ENCODE measurements at regions not wholly inside any gene's neighbourhood (a gene's known extent, or its start where the extent isn't known, plus 50 kb on each side); places are given as distances from the start of the nearest gene placed in this dataset.

DNA sequence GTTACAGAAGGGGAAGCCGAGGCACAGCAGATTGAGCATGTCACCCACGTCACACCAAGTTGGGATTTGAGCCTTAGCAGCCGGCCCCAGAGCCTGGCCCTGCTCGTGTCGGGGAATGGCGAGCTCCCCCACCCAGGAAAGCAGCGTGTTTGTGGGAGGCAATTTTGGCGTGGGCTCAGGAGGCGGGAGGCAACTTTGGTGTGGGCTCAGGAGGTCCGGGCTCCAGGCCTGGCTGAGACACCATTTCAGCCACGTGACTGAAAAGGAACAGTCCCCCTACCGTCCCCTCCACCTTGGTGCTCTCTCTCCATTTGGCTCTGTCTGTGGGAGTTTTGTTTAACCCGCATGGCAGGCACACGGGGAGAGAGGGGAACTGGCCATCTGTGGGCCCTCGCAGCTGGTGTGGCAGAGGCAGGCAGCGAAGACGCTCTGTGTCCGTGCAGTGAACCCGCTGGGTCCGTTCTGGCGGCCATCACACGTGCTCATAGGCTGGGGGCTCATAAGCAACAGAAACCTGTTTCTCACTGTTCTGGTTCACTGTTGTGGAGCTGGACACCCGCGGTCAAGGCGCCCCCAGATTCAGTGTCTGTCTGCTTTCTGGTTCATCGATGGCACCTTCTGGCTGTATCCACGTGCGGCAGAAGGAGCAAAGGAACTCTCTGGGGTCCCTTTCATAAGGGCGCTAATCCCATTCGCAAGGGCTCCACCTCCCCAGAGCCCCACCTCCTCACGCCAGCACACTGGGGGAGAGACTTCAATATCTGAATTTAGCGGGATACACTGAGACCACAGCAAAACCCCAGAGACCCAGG is 110.2 kb downstream of the CRYAA start:
- Mint-ChIP-seq H3K36me3 (ENCODE audit: low read depth) (no peaks in the 10 kb centered on the region), H3K27ac (no peak overlapping the region), H3K4me3 (no peak overlapping the region), H3K27me3 (peaks cover 16% of the 10 kb centered on the region), H3K4me1 (peaks cover 4% of the 10 kb centered on the region), H3K9me3 (no peaks in the 10 kb centered on the region)
- intact Hi-C loops (cut with micrococcal nuclease) = no loop called here
- DNase-seq (no peak), ATAC-seq (ENCODE audit: low read depth) (no peak)
- ChIA-PET CTCF (no interaction called here), POLR2A (no interaction called here)
- TF ChIP-seq, protein P1, sequence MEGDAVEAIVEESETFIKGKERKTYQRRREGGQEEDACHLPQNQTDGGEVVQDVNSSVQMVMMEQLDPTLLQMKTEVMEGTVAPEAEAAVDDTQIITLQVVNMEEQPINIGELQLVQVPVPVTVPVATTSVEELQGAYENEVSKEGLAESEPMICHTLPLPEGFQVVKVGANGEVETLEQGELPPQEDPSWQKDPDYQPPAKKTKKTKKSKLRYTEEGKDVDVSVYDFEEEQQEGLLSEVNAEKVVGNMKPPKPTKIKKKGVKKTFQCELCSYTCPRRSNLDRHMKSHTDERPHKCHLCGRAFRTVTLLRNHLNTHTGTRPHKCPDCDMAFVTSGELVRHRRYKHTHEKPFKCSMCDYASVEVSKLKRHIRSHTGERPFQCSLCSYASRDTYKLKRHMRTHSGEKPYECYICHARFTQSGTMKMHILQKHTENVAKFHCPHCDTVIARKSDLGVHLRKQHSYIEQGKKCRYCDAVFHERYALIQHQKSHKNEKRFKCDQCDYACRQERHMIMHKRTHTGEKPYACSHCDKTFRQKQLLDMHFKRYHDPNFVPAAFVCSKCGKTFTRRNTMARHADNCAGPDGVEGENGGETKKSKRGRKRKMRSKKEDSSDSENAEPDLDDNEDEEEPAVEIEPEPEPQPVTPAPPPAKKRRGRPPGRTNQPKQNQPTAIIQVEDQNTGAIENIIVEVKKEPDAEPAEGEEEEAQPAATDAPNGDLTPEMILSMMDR (IDR thresholded peaks at IDR 0.05) = no peak

DNA sequence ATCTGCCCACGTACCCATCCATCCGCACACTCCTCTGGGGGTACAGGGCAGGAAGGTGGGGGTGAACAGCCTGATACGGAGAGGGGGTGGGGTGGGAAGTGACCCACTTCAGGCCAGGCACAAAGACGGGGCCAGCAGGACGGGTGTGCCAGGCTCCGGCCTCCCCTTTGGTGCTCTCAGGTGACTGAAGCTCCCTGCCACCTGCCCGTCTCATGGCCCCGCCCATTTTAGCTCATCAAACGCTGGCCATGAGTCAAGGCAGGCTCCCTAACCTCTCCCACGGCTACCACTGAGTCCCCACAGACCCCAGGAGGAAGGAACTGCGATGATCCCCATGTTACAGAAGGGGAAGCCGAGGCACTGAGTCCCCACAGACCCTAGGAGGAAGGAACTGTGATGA is 109.6 kb downstream of the CRYAA start:
- ATAC-seq (ENCODE audit: low read depth) (no peak), DNase-seq (no peak)
- TF ChIP-seq, protein P1 (IDR thresholded peaks at IDR 0.05) = no peak
- ChIA-PET CTCF (no interaction called here), POLR2A (no interaction called here)
- Mint-ChIP-seq H3K27me3 (peaks cover 17% of the 10 kb centered on the region), H3K27ac (no peak overlapping the region), H3K4me1 (peaks cover 4% of the 10 kb centered on the region), H3K4me3 (no peak overlapping the region), H3K9me3 (no peaks in the 10 kb centered on the region), H3K36me3 (ENCODE audit: low read depth) (no peaks in the 10 kb centered on the region)
- intact Hi-C loops (cut with micrococcal nuclease) = no loop called here

DNA sequence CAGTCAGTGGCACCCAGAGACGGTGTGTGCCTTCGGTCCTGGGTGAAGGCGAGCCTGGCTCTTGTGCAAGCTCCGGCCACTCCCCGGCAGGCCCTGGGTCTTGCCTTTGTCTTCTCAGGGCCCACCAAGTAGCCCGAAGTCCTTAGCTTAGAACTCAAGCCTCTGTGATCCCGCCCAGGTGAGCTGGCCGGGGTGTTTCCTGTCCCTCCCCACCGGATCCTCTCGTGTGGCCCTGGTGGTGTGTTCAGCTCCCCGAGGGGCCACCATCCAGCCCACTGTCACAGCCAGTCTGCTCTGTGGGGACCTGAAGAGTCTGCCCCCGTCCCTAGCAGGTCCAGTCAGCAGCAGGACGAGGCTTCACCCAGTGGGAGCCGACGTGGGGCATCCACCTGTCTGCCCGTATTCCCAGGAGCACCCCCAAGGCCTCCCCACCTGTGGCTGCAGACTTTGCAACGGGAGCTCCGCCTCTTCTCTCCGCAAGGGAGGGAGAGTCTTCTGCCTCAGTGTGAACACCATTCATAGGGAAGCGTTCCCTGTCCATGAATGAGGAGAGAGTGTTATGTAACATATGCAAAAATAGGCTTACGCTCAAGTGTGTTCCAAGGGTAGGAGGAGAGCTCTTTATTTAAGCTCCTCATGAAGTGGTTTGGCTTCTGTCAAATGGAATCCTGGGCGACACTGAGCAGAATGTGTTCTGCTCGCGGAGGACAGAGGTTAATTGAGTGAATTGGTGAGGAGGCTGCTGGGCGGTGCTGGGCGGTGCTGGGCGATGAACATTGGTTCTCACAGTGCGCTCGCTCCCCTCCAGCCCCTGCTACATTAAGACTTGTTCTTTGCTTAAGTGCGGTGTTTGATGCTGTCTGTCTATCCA is 108.9 kb downstream of the CRYAA start:
- H3K4me3 Mint-ChIP-seq = no peak overlapping the region
- TF ChIP-seq, protein P1 (IDR thresholded peaks at IDR 0.05) = no peak
- intact Hi-C loops (cut with micrococcal nuclease) = no loop called here
- no peak for DNase-seq
- H3K36me3 Mint-ChIP-seq (ENCODE audit: low read depth) = no peaks in the 10 kb centered on the region
- H3K9me3 Mint-ChIP-seq = no peaks in the 10 kb centered on the region
- no peak for ATAC-seq (ENCODE audit: low read depth)
- peaks cover 4% of the 10 kb centered on the region for H3K4me1 Mint-ChIP-seq
- ChIA-PET POLR2A (no interaction called here), CTCF (no interaction called here)
- H3K27me3 Mint-ChIP-seq = peaks cover 17% of the 10 kb centered on the region
- H3K27ac Mint-ChIP-seq = no peak overlapping the region

DNA sequence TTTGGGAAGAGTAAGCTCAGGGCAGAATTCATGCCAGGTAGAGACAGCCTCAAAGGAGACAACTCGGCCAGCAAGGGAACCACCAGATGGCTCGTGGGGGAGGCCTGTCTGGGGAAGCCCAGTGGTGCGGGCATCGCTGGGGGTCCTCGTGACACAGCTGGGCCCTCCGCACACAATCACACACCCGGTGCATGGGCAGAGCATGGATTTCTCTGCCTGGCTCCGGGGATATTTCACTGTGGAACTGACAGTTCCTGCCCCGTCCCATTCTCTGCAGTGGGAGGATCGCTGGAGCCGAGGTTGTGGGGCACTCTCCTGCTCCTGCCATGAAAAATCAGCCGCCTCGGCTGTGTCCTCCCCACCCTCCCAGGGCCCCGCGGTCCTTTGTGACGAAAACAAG is 108.0 kb downstream of the CRYAA start:
- DNase-seq (no peak), ATAC-seq (ENCODE audit: low read depth) (no peak)
- no peaks in the 10 kb centered on the region for H3K9me3 Mint-ChIP-seq
- no peak overlapping the region for H3K4me3 Mint-ChIP-seq
- H3K27me3 Mint-ChIP-seq = peaks cover 20% of the 10 kb centered on the region
- peaks cover 4% of the 10 kb centered on the region for H3K4me1 Mint-ChIP-seq
- CTCF ChIA-PET = no interaction called here
- no peak overlapping the region for H3K27ac Mint-ChIP-seq
- POLR2A ChIA-PET = no interaction called here
- TF ChIP-seq, protein P1 (IDR thresholded peaks at IDR 0.05) = no peak
- intact Hi-C loops (cut with micrococcal nuclease) = no loop called here
- H3K36me3 Mint-ChIP-seq (ENCODE audit: low read depth) = no peaks in the 10 kb centered on the region

DNA sequence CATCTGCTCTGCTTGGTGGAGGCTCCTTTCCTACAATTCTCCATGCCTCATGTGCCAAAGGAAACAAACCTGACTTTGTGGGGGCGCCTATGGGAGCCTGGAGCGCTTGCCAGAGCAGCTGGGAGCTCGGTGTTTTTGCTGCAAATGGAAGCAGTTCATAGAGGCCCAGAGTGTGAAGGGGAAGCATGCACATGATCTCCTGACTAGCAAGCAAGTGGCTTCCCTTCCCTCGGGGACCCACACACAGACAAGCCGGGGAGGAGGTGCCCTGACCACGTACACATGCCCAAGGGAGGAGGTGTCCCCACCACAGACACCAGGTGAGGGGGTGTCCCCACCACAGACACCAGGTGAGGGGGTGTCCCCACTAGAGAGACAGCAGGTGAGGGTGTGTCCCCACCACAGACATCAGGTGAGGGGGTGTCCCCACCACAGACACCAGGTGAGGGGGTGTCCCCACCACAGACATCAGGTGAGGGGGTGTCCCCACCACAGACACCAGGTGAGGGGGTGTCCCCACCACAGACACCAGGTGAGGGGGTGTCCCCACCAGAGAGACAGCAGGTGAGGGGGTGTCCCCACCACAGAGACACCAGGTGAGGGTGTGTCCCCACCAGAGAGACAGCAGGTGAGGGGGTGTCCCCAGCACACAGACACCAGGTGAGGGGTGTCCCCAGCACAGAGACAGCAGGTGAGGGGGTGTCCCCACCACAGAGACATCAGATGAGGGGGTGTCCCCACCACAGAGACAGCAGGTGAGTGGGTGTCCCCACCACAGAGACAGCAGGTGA is 106.8 kb downstream of the CRYAA start:
- Mint-ChIP-seq H3K4me1 (peaks cover 4% of the 10 kb centered on the region), H3K9me3 (no peaks in the 10 kb centered on the region), H3K27ac (no peak overlapping the region), H3K4me3 (no peak overlapping the region), H3K27me3 (peaks cover 25% of the 10 kb centered on the region), H3K36me3 (ENCODE audit: low read depth) (no peaks in the 10 kb centered on the region)
- intact Hi-C loops (cut with micrococcal nuclease) = no loop called here
- DNase-seq = no peak
- ChIA-PET POLR2A (no interaction called here), CTCF (no interaction called here)
- TF ChIP-seq, protein P1 (IDR thresholded peaks at IDR 0.05) = no peak
- ATAC-seq (ENCODE audit: low read depth) = no peak

Data from activated B cell treated with CpG ODN at 0.5 μM for 24 hours (primary cell).